Stimulated activated naive CD4-positive, alpha-beta T cell (primary cell): ENCODE measurements at regions not wholly inside any gene's neighbourhood (a gene's known extent, or its start where the extent isn't known, plus 50 kb on each side); places are given as distances from the start of the nearest gene placed in this dataset.
A peak's percentile ranks its signal among the peaks of the same experiment; 100 is the strongest.
"Not testable (repeated sequence)": the region's sequence is repeated elsewhere in the genome, so short reads cannot be mapped to it uniquely, and the experiment has no call there.

Experiments used
- DNase-seq, 6 experiments: peaks; one replicate each; lab custom pipeline; 2025; lab: John Stamatoyannopoulos, UW

DNA sequence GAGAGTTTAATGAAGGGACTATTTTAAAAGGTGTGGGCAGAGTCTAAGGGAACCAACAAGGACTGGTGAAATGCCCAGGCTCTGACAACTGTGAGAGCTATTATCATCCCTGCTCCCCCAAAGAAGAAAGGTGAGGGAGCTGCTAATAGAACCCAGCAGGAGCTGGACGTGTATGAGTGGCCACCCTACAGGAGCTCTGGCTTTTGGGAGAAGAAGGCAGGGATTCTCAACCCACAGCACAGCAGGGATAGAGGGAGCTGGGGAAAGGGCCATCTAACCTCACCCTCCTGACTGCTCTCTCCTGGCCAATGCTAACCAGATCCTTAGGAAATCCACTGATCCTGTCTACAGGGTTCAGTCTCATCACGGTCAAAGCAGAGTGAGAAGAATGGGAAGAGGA, 57.1 kb downstream of the GRIN2B start:
- DNase-seq, result no peak

DNA sequence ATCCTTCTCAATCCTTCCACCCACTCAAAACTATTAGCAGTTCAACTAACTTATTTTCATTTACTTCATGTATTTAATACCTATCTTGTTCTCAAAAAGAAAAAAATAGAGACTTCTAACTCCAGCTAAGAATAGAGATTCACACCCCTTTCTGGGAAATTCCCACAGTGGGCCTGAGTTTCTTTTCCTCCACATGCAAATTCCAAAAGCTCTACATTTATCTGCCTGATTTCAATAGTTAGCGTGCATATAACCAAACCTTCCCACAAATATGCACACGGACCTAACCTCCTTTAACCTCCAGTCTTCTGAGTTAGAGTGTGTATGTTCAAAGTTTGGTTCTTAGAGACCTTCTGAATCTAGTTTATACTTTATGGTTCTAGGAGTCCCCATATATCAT, 62.5 kb downstream of the GRIN2B start:
- no peak for DNase-seq

GRCh38 chr12:13915096-13915495, 66.3 kb downstream of the GRIN2B start:
- no peak for DNase-seq

DNA sequence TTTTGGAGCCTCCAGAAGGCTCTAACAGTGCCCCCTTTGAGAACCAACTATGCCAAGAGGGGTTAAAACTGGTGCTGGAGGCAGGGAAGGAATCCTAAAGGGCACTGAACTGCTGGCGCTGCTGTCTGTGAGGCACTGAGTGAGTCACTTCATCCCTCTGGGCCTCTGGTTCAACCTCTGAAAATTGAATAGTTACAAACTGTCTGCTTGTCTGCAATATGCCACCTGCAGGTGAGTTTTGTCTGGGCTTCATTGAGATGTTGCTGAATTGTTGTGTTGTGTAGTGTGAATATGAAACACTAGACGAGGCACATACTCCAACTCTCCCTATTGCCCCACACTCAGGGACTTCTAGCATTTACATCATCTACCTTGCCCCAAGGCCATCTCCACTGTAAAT, 68.0 kb downstream of the GRIN2B start:
- DNase-seq, result no peak

- no peak for DNase-seq
These were observed 69.4 kb downstream of the GRIN2B start for GRCh38 chr12:13911756-13912554.

GRCh38 chr12:13905794-13906193, 75.6 kb downstream of the GRIN2B start:
- DNase-seq, result no peak

DNA sequence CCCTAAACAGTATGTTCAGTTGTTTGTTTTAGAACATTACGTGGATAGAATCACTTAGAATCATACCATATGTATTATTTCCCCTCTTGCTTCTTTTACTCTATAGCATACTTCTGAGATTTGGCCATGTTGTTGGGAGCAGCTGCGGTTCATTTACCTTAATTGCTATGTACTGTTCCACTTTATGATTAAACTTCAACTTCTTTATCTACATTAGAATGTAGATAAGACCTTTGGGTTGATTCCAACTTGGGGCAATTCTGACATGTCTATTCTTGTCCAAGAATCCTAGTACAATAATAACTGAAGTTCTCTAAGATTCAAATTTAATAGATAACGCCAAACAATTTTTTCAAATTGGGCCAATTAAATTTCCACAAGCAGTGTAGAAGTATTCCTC, 80.7 kb downstream of the GRIN2B start:
- DNase-seq, result no peak

- DNase-seq, result not testable (repeated sequence)
These were observed 83.0 kb downstream of the GRIN2B start for GRCh38 chr12:13898387-13898786.

DNA sequence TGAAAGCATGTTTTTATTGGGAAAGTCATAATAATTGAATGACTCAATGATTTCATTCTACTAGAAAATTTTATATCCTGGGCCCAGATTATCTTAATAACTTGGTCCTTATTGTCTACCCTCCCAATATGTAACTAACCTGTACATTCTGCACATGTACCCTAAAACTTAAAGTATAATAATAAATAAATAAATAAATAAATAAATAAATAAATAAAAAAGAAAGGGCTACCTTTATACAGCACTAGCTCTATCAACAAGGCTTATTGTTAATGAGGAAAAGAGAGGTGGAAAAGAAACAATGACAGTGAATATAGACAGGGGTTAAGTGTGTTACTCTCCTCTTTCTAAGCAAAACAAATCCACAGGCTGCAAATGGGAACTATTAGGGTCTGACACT, 83.6 kb downstream of the GRIN2B start:
- DNase-seq, result no peak

GRCh38 chr12:13896063-13896626, 85.3 kb downstream of the GRIN2B start:
- DNase-seq, result no peak

GRCh38 chr12:13891902-13892301, 89.5 kb downstream of the GRIN2B start:
- no peak for DNase-seq

DNA sequence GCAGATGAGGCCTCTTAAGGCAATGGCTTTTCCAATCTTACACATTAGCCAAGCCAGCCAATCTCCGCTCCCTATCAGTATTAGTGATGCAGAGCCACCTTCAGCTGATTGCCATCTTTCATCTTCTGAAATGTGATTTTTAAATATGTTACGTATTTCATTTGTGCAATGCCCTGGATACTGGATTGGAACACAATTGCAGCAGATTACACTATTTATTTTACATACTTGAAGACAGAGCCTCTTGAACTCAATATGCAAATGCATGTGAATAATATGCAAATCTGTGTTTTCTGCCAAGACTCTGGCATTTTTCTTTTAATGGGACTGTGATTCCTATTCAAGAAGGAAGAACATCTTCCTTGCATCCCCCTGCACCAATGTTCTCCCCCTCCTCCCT, 90.5 kb downstream of the GRIN2B start:
- DNase-seq, result no peak

- no peak for DNase-seq
These were observed 93.5 kb downstream of the GRIN2B start for GRCh38 chr12:13887779-13888388.

DNA sequence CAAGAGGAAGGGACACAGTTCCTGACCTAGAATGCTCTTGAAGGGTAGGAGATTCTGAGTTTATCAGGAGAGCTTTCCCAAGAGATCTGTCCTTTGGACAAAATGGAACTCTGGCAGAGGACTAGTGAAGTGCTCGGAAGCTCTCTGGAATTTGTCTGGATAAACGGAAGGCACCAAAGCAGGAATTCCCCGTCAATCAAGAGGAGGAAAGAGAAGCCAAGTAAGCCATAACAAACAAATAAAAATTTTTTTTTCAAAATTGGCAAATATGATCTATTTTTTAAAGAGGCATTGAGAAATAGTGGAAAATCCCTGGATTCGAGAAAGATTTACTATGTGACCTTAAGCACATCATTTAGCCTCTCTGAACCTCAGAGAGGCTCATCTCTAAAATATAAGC, 99.2 kb downstream of the GRIN2B start:
- DNase-seq, result no peak

- no peak for DNase-seq
These were observed 100.8 kb downstream of the GRIN2B start for GRCh38 chr12:13880613-13881012.

DNA sequence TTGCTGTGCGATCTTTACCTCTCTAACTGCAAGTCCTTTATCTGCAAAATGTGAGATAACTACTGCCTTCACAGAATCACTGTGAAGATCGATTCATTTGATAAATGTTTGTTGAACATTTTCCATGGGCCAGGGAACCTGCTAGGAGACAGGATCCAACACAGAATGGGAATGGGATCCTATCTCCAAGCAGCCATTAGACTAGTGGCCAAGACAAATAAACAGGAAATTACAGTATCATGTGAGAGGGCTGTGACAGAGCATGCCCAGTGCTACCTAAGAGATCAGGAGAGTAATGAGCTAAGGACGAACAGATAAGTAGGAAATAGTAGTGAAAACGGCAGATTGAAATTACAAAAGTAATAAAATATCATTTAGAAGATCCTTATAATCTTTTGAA, 105.7 kb downstream of the GRIN2B start:
- no peak for DNase-seq

- DNase-seq, result no peak
These were observed 111.1 kb downstream of the GRIN2B start for GRCh38 chr12:13870255-13870654.

- DNase-seq, result peak in 5 of 6 experiments; percentile 3 to 22 (median 8)
These were observed 117.2 kb downstream of the GRIN2B start for GRCh38 chr12:13864081-13864673.

DNA sequence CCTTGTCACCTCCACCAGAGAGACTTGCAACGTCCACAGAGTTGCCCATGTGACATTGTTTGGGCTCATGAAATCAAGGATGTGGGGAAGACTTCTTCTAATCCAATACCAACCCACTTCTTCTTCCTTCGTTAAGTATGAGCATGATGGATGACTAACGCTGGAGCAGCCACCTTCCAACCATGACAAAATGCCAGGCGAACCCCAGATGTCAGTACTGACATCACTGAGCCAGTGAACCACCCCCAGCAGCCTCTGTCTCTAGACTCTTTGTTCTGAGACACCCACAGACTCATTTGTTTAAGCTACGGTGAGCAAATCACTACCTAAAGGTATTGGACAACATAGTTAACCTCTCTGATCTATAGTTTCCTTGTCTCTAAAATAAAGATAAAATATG, 123.7 kb downstream of the GRIN2B start:
- no peak for DNase-seq

DNA sequence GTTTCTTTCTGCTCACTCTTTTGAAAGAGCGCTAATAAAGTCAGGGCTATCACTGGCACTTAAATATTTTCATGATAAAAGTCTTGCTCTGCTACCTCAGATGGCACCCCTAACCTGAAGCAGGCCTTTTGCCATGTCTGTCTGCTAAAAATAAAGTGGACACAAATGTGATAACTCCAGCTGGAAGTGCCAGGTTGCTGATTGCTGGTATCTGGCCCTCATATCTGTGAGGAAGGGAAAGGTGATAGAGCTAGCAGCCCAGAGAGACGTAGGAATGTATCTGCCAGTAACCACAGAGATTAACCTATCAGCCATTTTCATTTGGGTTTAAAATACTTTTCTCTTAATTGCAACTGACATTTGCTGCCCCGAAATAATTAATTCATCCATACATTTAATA, 127.9 kb downstream of the GRIN2B start:
- DNase-seq, result no peak

DNA sequence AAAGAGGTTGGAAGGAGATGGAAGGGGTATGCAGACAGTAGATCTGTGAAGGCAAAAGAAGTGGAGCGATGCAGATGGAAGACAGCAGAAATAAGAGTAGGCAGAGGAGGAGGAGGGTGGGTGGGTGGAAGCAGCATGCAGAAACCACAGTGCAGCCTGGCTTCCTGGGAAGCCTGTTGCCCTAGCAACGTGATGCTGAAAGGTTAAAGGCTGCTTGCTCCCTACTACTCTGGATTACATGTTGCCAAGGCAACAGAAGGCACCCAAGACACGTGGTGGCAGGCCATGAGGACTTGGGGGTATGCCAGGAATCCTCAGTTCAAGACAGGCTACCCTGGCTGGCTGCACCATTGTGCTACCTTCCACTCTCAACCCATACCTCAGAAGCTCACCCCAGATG, 129.6 kb downstream of the GRIN2B start:
- DNase-seq, result no peak

GRCh38 chr12:13849456-13849855, 131.9 kb downstream of the GRIN2B start:
- no peak for DNase-seq

DNA sequence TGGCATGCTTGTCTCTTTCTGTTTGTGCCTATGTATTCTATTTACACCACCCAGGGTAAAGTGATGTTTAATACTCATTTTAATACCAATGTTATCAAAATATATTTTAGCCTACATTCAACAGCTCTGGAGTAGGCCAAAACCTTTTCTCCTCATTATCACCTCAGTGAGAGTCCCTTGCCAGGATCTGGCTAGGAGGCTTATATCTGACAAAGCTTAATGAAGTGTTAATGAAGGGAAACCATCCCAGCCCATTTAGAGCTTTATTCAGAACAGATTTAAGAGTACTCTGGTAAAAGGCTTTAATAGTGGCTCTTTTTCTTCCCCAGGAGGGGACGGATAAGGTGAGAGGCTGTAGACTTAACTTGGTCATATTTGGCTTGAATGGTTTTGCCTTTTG, 137.6 kb downstream of the GRIN2B start:
- no peak for DNase-seq
